Lower leg skin (tissue), 4 donors: ENCODE measurements at regions not wholly inside any gene's neighbourhood (a gene's known extent, or its start where the extent isn't known, plus 50 kb on each side); places are given as distances from the start of the nearest gene placed in this dataset.

Experiments
- DNase-seq, 2 donors: peaks; one replicate each; pipeline ENCODE4 v3.0.0-alpha.2; 2019; ENCODE audit warnings: low spot score in 2 of 2
- H3K4me3 ChIP-seq: fragments of 200-600 bp; sonication (generic); 2 replicates; pipeline ENCODE4 v1.5.1; 2017; ENCODE audit warnings: mild to moderate bottlenecking, low read depth; ENCODE audit not compliant: poor library complexity, severe bottlenecking
- POLR2A ChIP-seq, 2 donors: fragments of 450-650 bp; IDR thresholded peaks; one replicate each; pipeline ENCODE4 v1.6.1; 2016 to 2017; ENCODE audit warnings: antibody characterized with exemption in 2 of 2, mild to moderate bottlenecking in 1 of 2, moderate library complexity in 1 of 2
- WGBS, 2 donors: methylation state at CpG; one replicate each; pipeline ENCODE4 v1.1.5; 2018; 5-methylcytosine and 5-hydroxymethylcytosine counted together
- intact Hi-C: fragments of 100-400 bp; cut with DNase I; formaldehyde crosslinking; loops from one replicate; pipeline ENCODE4 v1.15.0; 2023; ENCODE audit warnings: low total_unique reads
- TF ChIP-seq, protein P1 (sequence below), 3 donors: fragments of 450-650 bp; IDR thresholded peaks; one replicate each; pipeline ENCODE4 v1.5.1; 2016; ENCODE audit warnings: antibody characterized with exemption in 3 of 3, mild to moderate bottlenecking in 3 of 3, moderate library complexity in 2 of 3

DNA sequence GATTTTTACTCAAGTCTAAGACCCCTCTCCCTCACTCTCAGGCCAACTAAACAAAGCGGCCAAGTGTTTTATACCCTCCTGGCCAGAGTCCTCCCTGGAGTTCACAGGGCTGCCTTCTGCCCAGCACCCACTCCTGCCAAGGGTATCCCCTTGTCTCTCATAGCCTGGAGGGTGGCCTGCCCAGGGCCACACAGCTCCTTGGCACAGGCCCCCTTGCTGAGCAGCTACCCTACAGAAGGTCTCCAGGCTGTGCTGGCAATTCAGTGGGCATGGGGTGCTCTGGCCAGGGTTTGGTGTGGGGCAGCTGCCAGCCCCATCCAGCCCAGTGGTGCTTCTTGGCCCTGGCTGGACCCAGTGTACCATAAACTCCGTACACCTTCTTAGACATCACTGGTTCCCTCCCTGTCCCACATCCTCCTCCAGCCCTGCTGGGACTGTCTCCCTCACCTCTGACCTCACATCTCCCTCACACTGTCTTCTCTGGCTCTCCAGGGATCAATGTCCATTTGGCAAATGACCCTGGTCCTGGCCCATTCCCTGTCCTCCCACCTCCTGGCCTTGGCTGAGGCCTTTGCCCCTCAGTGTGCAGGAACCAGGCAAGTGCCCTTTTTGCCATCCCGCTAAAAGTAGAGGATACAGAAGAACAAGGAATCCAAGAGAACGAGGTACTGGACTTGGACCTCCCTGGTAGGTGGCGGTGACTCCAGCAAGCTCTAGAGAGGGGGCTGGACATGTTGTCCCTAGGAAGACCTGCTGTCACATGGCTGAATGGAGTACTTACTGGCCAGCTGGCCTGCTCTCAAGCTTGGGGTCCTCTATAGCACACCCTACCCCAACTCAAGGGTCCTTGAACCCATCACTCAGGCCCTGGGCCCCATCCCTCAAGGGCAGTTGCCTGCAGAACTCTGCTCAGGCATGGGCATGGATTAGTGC lies 50.0 kb upstream of the TRPM1 start:
- intact Hi-C loops: no loop called here
- peak in 1 of 2 donors; percentile 76 for DNase-seq
- WGBS, 2 donors: 86 to 88% methylated on average over 5 of the region's 5 CpGs
- TF ChIP-seq, protein P1, sequence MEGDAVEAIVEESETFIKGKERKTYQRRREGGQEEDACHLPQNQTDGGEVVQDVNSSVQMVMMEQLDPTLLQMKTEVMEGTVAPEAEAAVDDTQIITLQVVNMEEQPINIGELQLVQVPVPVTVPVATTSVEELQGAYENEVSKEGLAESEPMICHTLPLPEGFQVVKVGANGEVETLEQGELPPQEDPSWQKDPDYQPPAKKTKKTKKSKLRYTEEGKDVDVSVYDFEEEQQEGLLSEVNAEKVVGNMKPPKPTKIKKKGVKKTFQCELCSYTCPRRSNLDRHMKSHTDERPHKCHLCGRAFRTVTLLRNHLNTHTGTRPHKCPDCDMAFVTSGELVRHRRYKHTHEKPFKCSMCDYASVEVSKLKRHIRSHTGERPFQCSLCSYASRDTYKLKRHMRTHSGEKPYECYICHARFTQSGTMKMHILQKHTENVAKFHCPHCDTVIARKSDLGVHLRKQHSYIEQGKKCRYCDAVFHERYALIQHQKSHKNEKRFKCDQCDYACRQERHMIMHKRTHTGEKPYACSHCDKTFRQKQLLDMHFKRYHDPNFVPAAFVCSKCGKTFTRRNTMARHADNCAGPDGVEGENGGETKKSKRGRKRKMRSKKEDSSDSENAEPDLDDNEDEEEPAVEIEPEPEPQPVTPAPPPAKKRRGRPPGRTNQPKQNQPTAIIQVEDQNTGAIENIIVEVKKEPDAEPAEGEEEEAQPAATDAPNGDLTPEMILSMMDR (IDR thresholded peaks at IDR 0.05): no peak
- TF ChIP-seq POLR2A (IDR thresholded peaks at IDR 0.05): no peak
- no peak overlapping the region for H3K4me3 ChIP-seq

DNA sequence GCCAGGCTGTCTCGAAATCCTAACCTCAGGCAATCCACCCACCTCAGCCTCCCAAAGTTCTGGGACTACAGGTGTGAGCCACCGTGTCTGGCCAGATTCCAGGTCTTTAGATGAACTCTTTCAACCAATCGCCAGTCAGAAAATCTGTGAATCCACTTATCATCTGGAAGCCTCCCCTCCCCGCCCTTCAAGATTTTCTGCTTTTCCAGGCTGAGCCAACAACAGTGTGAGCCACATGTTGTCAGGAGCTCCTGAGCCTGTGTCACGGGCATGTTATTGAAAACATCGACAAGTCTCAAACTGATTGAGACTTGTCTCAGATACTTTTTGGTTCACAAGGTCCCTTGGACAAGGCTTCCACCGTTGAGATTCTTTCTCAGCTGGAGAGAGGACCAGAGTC lies 52.0 kb upstream of the TRPM1 start:
- H3K4me3 ChIP-seq: no peak overlapping the region
- DNase-seq: peak; percentile 38 to 72
- WGBS, 2 donors: 26 to 50% methylated on average over 7 of the region's 7 CpGs
- intact Hi-C loops: no loop called here
- no peak for TF ChIP-seq POLR2A (IDR thresholded peaks at IDR 0.05)
- TF ChIP-seq, protein P1 (IDR thresholded peaks at IDR 0.05): no peak

GRCh38 chr15:31155151-31155550 lies 53.6 kb upstream of the TRPM1 start:
- whole genome bisulfite sequencing, 2 donors: 85 to 94% methylated on average over 7 of the region's 7 CpGs
- DNase-seq: peak in 1 of 2 donors; percentile 60
- intact Hi-C loops: no loop called here
- TF ChIP-seq POLR2A (IDR thresholded peaks at IDR 0.05): no peak
- TF ChIP-seq, protein P1 (IDR thresholded peaks at IDR 0.05): no peak
- H3K4me3 ChIP-seq: no peak overlapping the region

- DNase-seq: no peak
- intact Hi-C loops: no loop called here
- WGBS, 2 donors: 93 to 95% methylated on average over 1 of the region's 1 CpG
- TF ChIP-seq, protein P1 (IDR thresholded peaks at IDR 0.05): no peak
- no peak for TF ChIP-seq POLR2A (IDR thresholded peaks at IDR 0.05)
- no peak overlapping the region for H3K4me3 ChIP-seq
Measured at GRCh38 chr15:31156226-31156625, 54.7 kb upstream of the TRPM1 start.

- TF ChIP-seq, protein P1 (IDR thresholded peaks at IDR 0.05): no peak
- TF ChIP-seq POLR2A (IDR thresholded peaks at IDR 0.05): no peak
- H3K4me3 ChIP-seq: no peak overlapping the region
- WGBS, 2 donors: 89 to 93% methylated on average over 4 of the region's 4 CpGs
- peak in 1 of 2 donors; percentile 39 for DNase-seq
- intact Hi-C loops: no loop called here
Measured at GRCh38 chr15:31156808-31157207, 55.3 kb upstream of the TRPM1 start.
